ENCODE measurements at regions not wholly inside any gene's neighbourhood (a gene's known extent, or its start where the extent isn't known, plus 50 kb on each side); places are given as distances from the start of the nearest gene placed in this dataset.

- no peaks in the 10 kb centered on the region for H3K4me1 ChIP-seq
Observed at GRCh38 chr11:121838571-121838970, 277.4 kb downstream of the BLID start.

GRCh38 chr11:121833970-121834369, 282.0 kb downstream of the BLID start:
- no peaks in the 10 kb centered on the region for H3K4me1 ChIP-seq
- H3K27ac ChIP-seq = no peak overlapping the region
- no peaks in the 10 kb centered on the region for H3K27me3 ChIP-seq
- intact Hi-C loops (cut with DNase I) = no loop called here
- TF ChIP-seq CTCF (IDR thresholded peaks at IDR 0.05) = no peak
- H3K4me3 ChIP-seq = no peak overlapping the region
- H3K9me3 ChIP-seq = no peaks in the 10 kb centered on the region
- DNase-seq = no peak
- H3K9ac ChIP-seq (ENCODE audit: low read depth in 2 of 2, low read length in 2 of 2) = no peak overlapping the region
- H3K36me3 ChIP-seq = no peaks in the 10 kb centered on the region

More at GRCh38 chr11:121838571-121838970, 277.4 kb downstream of the BLID start:
- Histone ChIP-seq H3K4me3 (no peak overlapping the region), H3K27me3 (no peaks in the 10 kb centered on the region), H3K27ac (no peak overlapping the region), H3K9ac (ENCODE audit: low read depth in 2 of 2, low read length in 2 of 2) (no peak overlapping the region), H3K36me3 (no peaks in the 10 kb centered on the region), H3K9me3 (no peaks in the 10 kb centered on the region)
- no peak for TF ChIP-seq CTCF (IDR thresholded peaks at IDR 0.05)
- intact Hi-C loops (cut with DNase I) = no loop called here
- DNase-seq = no peak

- no peak for DNase-seq
- no peaks in the 10 kb centered on the region for H3K4me1 ChIP-seq
- H3K9me3 ChIP-seq = no peaks in the 10 kb centered on the region
- intact Hi-C loops (cut with DNase I) = no loop called here
- H3K36me3 ChIP-seq = no peaks in the 10 kb centered on the region
- no peak overlapping the region for H3K27ac ChIP-seq
- no peak overlapping the region for H3K9ac ChIP-seq (ENCODE audit: low read depth in 2 of 2, low read length in 2 of 2)
- no peaks in the 10 kb centered on the region for H3K27me3 ChIP-seq
- H3K4me3 ChIP-seq = no peak overlapping the region
- TF ChIP-seq CTCF (IDR thresholded peaks at IDR 0.05) = no peak
Observed at GRCh38 chr11:121829159-121829643, 286.8 kb downstream of the BLID start.

GRCh38 chr11:121814962-121815361, 301.1 kb downstream of the BLID start:
- Histone ChIP-seq H3K9ac (ENCODE audit: low read depth in 2 of 2, low read length in 2 of 2) (no peak overlapping the region), H3K4me1 (no peaks in the 10 kb centered on the region), H3K9me3 (peaks cover 5% of the 10 kb centered on the region), H3K36me3 (no peaks in the 10 kb centered on the region), H3K4me3 (no peak overlapping the region), H3K27me3 (no peaks in the 10 kb centered on the region), H3K27ac (no peak overlapping the region)
- no peak for TF ChIP-seq CTCF (IDR thresholded peaks at IDR 0.05)
- intact Hi-C loops (cut with DNase I) = no loop called here
- DNase-seq = no peak

- Histone ChIP-seq H3K9me3 (peaks cover 5% of the 10 kb centered on the region), H3K4me3 (no peak overlapping the region), H3K36me3 (no peaks in the 10 kb centered on the region), H3K4me1 (no peaks in the 10 kb centered on the region), H3K27ac (no peak overlapping the region), H3K27me3 (no peaks in the 10 kb centered on the region), H3K9ac (ENCODE audit: low read depth in 2 of 2, low read length in 2 of 2) (no peak overlapping the region)
- DNase-seq = no peak
- TF ChIP-seq CTCF (IDR thresholded peaks at IDR 0.05) = no peak
- intact Hi-C loops (cut with DNase I) = no loop called here
Observed at GRCh38 chr11:121814296-121814695, 301.7 kb downstream of the BLID start.

- Histone ChIP-seq H3K9ac (ENCODE audit: low read depth in 2 of 2, low read length in 2 of 2) (no peak overlapping the region), H3K36me3 (no peaks in the 10 kb centered on the region), H3K27ac (no peak overlapping the region), H3K9me3 (peaks cover 5% of the 10 kb centered on the region), H3K4me3 (no peak overlapping the region), H3K4me1 (no peaks in the 10 kb centered on the region), H3K27me3 (no peaks in the 10 kb centered on the region)
- no peak for DNase-seq
- intact Hi-C loops (cut with DNase I) = no loop called here
- no peak for TF ChIP-seq CTCF (IDR thresholded peaks at IDR 0.05)
Observed at GRCh38 chr11:121810291-121810690, 305.7 kb downstream of the BLID start.

Measured in colonic mucosa (tissue), 4 donors.